Kasumi-1 (cell line): ENCODE measurements at regions not wholly inside any gene's neighbourhood (a gene's known extent, or its start where the extent isn't known, plus 50 kb on each side); places are given as distances from the start of the nearest gene placed in this dataset.

ENCODE experiments used
- DNase-seq, 2 experiments: peaks; one replicate each; lab custom pipeline; 2025; lab: John Stamatoyannopoulos, UW

GRCh38 chr6:133837801-133838349, 51.0 kb upstream of the TCF21 start:
- peak; percentile 34 to 36 for DNase-seq
